H1 (cell line): ENCODE measurements at regions not wholly inside any gene's neighbourhood (a gene's known extent, or its start where the extent isn't known, plus 50 kb on each side); places are given as distances from the start of the nearest gene placed in this dataset.

ENCODE experiments used
- CTCF ChIA-PET: fragments of 300-600 bp; sonication (Branson Sonifier 250); formaldehyde crosslinking; loops from one replicate; lab custom pipeline; 2021; ENCODE audit not compliant: partially characterized antibody; lab: Charles Lee
- POLR2A ChIA-PET: fragments of 300-600 bp; sonication (Branson Sonifier 250); formaldehyde crosslinking; loops from one replicate; lab custom pipeline; 2021; ENCODE audit warnings: inconsistent platforms; ENCODE audit not compliant: partially characterized antibody; lab: Charles Lee
- DNase-seq, 2 experiments: peaks; one replicate each; pipeline versions ENCODE4 v3.0.0 to v3.0.0-alpha.2; 2010 to 2022; ENCODE audit warnings: low spot score in 2 of 2, low read depth in 1 of 2, mixed read lengths in 1 of 2
- FAIRE-seq: peaks from 2 replicates; lab custom pipeline; 2011; peaks lifted over from hg19 to GRCh38; lab: Jason Lieb, UNC
- H2AFZ ChIP-seq: 2 replicates; pipeline ENCODE4 v1.8.1; 2012; ENCODE audit warnings: low read length, inconsistent platforms
- H2AK5ac ChIP-seq: 2 replicates; pipeline ENCODE4 v1.6.1; 2013; ENCODE audit warnings: low read depth, low read length
- H2BK120ac ChIP-seq: replicated peaks from 2 replicates; pipeline ENCODE3; 2013; ENCODE audit warnings: low read depth, low read length, inconsistent platforms
- H2BK12ac ChIP-seq: 2 replicates; pipeline ENCODE4 v1.6.1; 2013; ENCODE audit warnings: low read depth, low read length
- H2BK15ac ChIP-seq: 2 replicates; pipeline ENCODE4 v1.6.1; 2013; ENCODE audit warnings: low read length
- H2BK20ac ChIP-seq: 2 replicates; pipeline ENCODE4 v1.6.1; 2013; ENCODE audit warnings: low read length
- H2BK5ac ChIP-seq: 2 replicates; pipeline ENCODE4 v1.6.1; 2013; ENCODE audit warnings: low read depth, low read length
- H3K14ac ChIP-seq: 2 replicates; pipeline ENCODE4 v1.6.1; 2013; ENCODE audit warnings: inconsistent platforms; ENCODE audit not compliant: insufficient read length
- H3K18ac ChIP-seq: 2 replicates; pipeline ENCODE4 v1.6.1; 2013; ENCODE audit warnings: low read length; ENCODE audit errors: extremely low read depth
- H3K23ac ChIP-seq: 2 replicates; pipeline ENCODE4 v1.6.1; 2013; ENCODE audit warnings: inconsistent platforms; ENCODE audit not compliant: insufficient read length
- H3K23me2 ChIP-seq: 2 replicates; pipeline ENCODE4 v1.6.1; 2013; ENCODE audit warnings: low read depth, low read length
- H3K27ac ChIP-seq: 2 replicates; pipeline ENCODE4 v1.6.1; 2011; ENCODE audit warnings: low read depth, low read length, inconsistent platforms
- H3K27me3 ChIP-seq, 4 experiments: replicated peaks in 1 of 4; 1 replicate in 1 of 4; 2 replicates in 3 of 4; pipeline versions ENCODE4 v1.6.1 to v1.8.1; 2011 to 2013; ENCODE audit warnings: low read length in 3 of 4, mild to moderate bottlenecking in 3 of 4, inconsistent platforms in 2 of 4, mixed read lengths in 2 of 4, moderate library complexity in 1 of 4; ENCODE audit not compliant: control insufficient read depth in 3 of 4, insufficient read depth in 3 of 4; ENCODE audit errors: extremely low read depth in 1 of 4
- H3K36me3 ChIP-seq, 4 experiments: 2 replicates each; pipeline versions ENCODE4 v1.6.1 to v1.8.1; 2011 to 2013; ENCODE audit warnings: mild to moderate bottlenecking in 4 of 4, low read length in 3 of 4, moderate library complexity in 2 of 4, control low read depth in 1 of 4, inconsistent platforms in 1 of 4; ENCODE audit not compliant: insufficient read depth in 4 of 4, control insufficient read depth in 2 of 4
- H3K4ac ChIP-seq: replicated peaks from 2 replicates; pipeline ENCODE3; 2013; ENCODE audit warnings: low read length, low read depth, mixed read lengths, inconsistent platforms; ENCODE audit not compliant: insufficient read length
- H3K4me1 ChIP-seq, 4 experiments: replicated peaks in 1 of 4; 1 replicate in 1 of 4; 2 replicates in 3 of 4; pipeline versions ENCODE4 v1.6.1 to v1.8.1; 2011 to 2013; ENCODE audit warnings: low read length in 3 of 4, inconsistent platforms in 2 of 4, mixed read lengths in 1 of 4; ENCODE audit not compliant: insufficient read depth in 4 of 4, control insufficient read depth in 3 of 4
- H3K4me2 ChIP-seq, 2 experiments: 2 replicates each; pipeline versions ENCODE4 v1.6.1 to v1.8.1; 2011 to 2013; ENCODE audit warnings: low read depth in 2 of 2, low read length in 2 of 2, control low read depth in 1 of 2, inconsistent platforms in 1 of 2, mild to moderate bottlenecking in 1 of 2; ENCODE audit not compliant: insufficient read depth in 1 of 2
- H3K4me3 ChIP-seq, 4 experiments: fragments of 200-600, 300-600 bp in 1 of 4; sonication (generic), shearing (Covaris generic), sonication (Bioruptor Twin) in 1 of 4; 2 replicates each; pipeline versions ENCODE4 v1.5.1 to v1.8.1; 2011 to 2016; ENCODE audit warnings: low read length in 4 of 4, low read depth in 3 of 4, control low read depth in 2 of 4, inconsistent platforms in 2 of 4, mild to moderate bottlenecking in 2 of 4, mixed read lengths in 1 of 4, moderate library complexity in 1 of 4; ENCODE audit not compliant: insufficient read depth in 2 of 4; ENCODE audit errors: extremely low read depth in 1 of 4
- H3K56ac ChIP-seq: replicated peaks from 2 replicates; pipeline ENCODE3; 2013; ENCODE audit warnings: low read depth, mild to moderate bottlenecking, mixed read lengths, low read length, inconsistent platforms; ENCODE audit not compliant: insufficient read length
- H3K79me1 ChIP-seq: 2 replicates; pipeline ENCODE4 v1.6.1; 2013; ENCODE audit warnings: low read depth, low read length, control low read depth
- H3K79me2 ChIP-seq, 2 experiments: 2 replicates each; pipeline versions ENCODE4 v1.6.1 to v1.8.1; 2012 to 2013; ENCODE audit warnings: low read length in 2 of 2, mild to moderate bottlenecking in 2 of 2, inconsistent platforms in 1 of 2; ENCODE audit not compliant: insufficient read depth in 2 of 2, control insufficient read depth in 1 of 2
- H3K9ac ChIP-seq, 4 experiments: replicated peaks in 1 of 4; 1 replicate in 1 of 4; 2 replicates in 3 of 4; pipeline versions ENCODE4 v1.6.1 to v1.8.1; 2011 to 2013; ENCODE audit warnings: low read depth in 3 of 4, low read length in 3 of 4, control low read depth in 2 of 4, mild to moderate bottlenecking in 2 of 4, moderate library complexity in 2 of 4, inconsistent platforms in 1 of 4; ENCODE audit errors: extremely low read depth in 1 of 4
- H3K9me3 ChIP-seq, 2 experiments: 2 replicates each; pipeline versions ENCODE4 v1.6.1 to v1.8.1; 2012 to 2013; ENCODE audit warnings: mild to moderate bottlenecking in 2 of 2, moderate library complexity in 2 of 2, control low read depth in 1 of 2, inconsistent platforms in 1 of 2, low read depth in 1 of 2, low read length in 1 of 2, mixed read lengths in 1 of 2; ENCODE audit not compliant: insufficient read depth in 2 of 2
- H4K20me1 ChIP-seq, 2 experiments: replicated peaks in 1 of 2; 2 replicates each; pipeline versions ENCODE3 to v1.8.1; 2011 to 2013; ENCODE audit warnings: inconsistent platforms in 2 of 2, low read length in 2 of 2, mild to moderate bottlenecking in 1 of 2; ENCODE audit not compliant: insufficient read depth in 2 of 2, control insufficient read depth in 1 of 2
- H4K5ac ChIP-seq: 2 replicates; pipeline ENCODE4 v1.6.1; 2013; ENCODE audit warnings: low read length, low read depth, mixed read lengths, inconsistent platforms; ENCODE audit not compliant: insufficient read length
- H4K8ac ChIP-seq: 2 replicates; pipeline ENCODE4 v1.8.0; 2013; ENCODE audit warnings: mild to moderate bottlenecking, moderate library complexity, low read length, inconsistent platforms; ENCODE audit not compliant: insufficient read depth; ENCODE audit errors: extremely low read depth
- H4K91ac ChIP-seq: replicated peaks from 2 replicates; pipeline ENCODE3; 2013; ENCODE audit warnings: low read length, mixed read lengths, inconsistent platforms; ENCODE audit not compliant: insufficient read length
- ASH2L ChIP-seq: fragments of 200-600, 300-600 bp; sonication (generic); IDR thresholded peaks from one replicate; pipeline ENCODE4 v1.7.1; 2017; ENCODE audit warnings: low read length
- ATF3 ChIP-seq: IDR thresholded peaks from 2 replicates; pipeline ENCODE4 v1.6.1; 2011; ENCODE audit warnings: low read depth, mild to moderate bottlenecking, low read length; ENCODE audit not compliant: insufficient read depth
- whole genome bisulfite sequencing, 2 experiments: shearing (Covaris generic) in 1 of 2; methylation state at CpG; one replicate each; pipeline versions ENCODE4 v1.1.6 to v1.1.7; 2013 to 2015; ENCODE audit warnings: low lambda C conversion rate in 2 of 2, mixed read lengths in 2 of 2, inconsistent platforms in 1 of 2, low coverage in 1 of 2, missing lambda C conversion rate in 1 of 2; ENCODE audit not compliant: insufficient replicate concordance in 2 of 2, insufficient coverage in 1 of 2, insufficient read length in 1 of 2; ENCODE audit errors: extremely low coverage in 1 of 2, missing lambda C conversion rate in 1 of 2; 5-methylcytosine and 5-hydroxymethylcytosine counted together

GRCh38 chr10:3552281-3552680 lies 232.7 kb downstream of the KLF6 start:
- Histone ChIP-seq H4K5ac (no peak overlapping the region), H4K8ac (no peak overlapping the region), H3K56ac (no peak overlapping the region), H3K4me1 (no peaks in the 10 kb centered on the region), H4K91ac (no peak overlapping the region), H2BK12ac (0 out of 2 replicates have a peak overlapping the region, but pooled peaks have one; percentile 27), H2BK15ac (no peak overlapping the region), H3K36me3 (no peaks in the 10 kb centered on the region), H2BK20ac (no peak overlapping the region), H3K18ac (no peak overlapping the region), H3K9ac (no peak overlapping the region), H3K79me2 (no peaks in the 10 kb centered on the region), H3K27ac (no peak overlapping the region), H3K9me3 (no peaks in the 10 kb centered on the region), H3K4ac (no peak overlapping the region), H3K27me3 (no peaks in the 10 kb centered on the region), H3K23ac (no peak overlapping the region), H2BK5ac (no peak overlapping the region), H3K14ac (no peak overlapping the region), H2AFZ (no peak overlapping the region), H4K20me1 (no peaks in the 10 kb centered on the region), H3K4me3 (no peak overlapping the region), H2AK5ac (no peak overlapping the region), H3K4me2 (no peak overlapping the region), H3K23me2 (no peaks in the 10 kb centered on the region; the same call in 1 of the 2 replicates), H3K79me1 (no peaks in the 10 kb centered on the region), H2BK120ac (no peak overlapping the region)
- no peak for DNase-seq
- POLR2A ChIA-PET: no interaction called here
- no peak for FAIRE-seq
- no peak for TF ChIP-seq ASH2L
- no peak for TF ChIP-seq ATF3
- CTCF ChIA-PET: interaction anchor here (0.8 kb wide), 1 partner anchor 34 kb away, joined by 3 read pairs; no protein-coding TSS in a partner anchor
- 92% methylated on average over 9 of the region's 9 CpGs; no CpG with 5 or more reads in 1 of the 2 experiments for WGBS, 2 experiments
